DMS79 treated with DMSO at 0.1 percent for 48 hours (cell line): ENCODE measurements at regions not wholly inside any gene's neighbourhood (a gene's known extent, or its start where the extent isn't known, plus 50 kb on each side); places are given as distances from the start of the nearest gene placed in this dataset.
"Not testable (repeated sequence)": the region's sequence is repeated elsewhere in the genome, so short reads cannot be mapped to it uniquely, and the experiment has no call there.

Source experiments
- DNase-seq: peaks from one replicate; lab custom pipeline; 2025; lab: John Stamatoyannopoulos, UW

DNA sequence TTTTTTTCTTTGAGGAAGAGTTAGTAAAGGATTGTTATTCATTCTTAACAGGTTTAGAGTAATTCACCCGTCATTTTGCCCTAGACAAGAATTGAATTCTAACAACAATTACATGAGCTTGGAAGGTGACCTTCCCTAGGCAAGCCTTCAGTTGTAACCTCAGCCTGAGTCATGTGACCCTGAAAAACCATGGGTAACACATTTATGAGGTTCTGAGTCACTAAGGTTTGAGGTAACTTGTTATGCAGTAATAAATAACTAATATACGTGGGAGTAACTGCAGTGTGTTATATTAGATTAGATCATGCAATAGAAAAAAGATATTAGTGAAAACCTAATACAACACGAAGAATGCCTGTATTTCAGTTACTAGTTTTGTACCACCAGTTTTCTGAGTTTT, 237.6 kb upstream of the NDN start:
- no peak for DNase-seq

DNA sequence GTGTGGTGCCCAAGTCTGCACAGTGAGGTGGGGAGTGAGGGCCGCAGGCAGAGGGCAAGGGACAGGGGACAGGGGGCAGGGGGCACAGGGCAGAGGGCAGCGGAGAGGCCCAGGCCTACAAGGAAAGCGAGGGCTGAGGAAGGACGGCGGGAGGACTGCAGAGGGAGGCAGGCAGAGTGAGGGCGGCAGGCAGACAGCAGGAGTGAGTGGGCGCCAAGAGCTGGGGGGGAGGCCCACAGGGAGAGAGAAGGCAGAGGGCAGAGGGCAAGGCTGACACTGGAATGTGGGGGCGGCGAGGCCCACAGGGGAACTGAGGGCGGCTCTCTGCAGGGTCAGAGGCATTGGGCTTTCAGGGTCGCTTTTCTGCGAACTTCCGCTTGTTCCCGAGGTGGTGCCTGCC, 267.8 kb upstream of the NDN start:
- DNase-seq, result no peak

- DNase-seq, result no peak
Measured at GRCh38 chr15:23983500-23984259, 296.6 kb upstream of the NDN start.

- DNase-seq, result no peak
Measured at GRCh38 chr15:23994273-23994672, 307.2 kb upstream of the NDN start.

GRCh38 chr15:23998056-23998455, 311.0 kb upstream of the NDN start:
- no peak for DNase-seq

DNA sequence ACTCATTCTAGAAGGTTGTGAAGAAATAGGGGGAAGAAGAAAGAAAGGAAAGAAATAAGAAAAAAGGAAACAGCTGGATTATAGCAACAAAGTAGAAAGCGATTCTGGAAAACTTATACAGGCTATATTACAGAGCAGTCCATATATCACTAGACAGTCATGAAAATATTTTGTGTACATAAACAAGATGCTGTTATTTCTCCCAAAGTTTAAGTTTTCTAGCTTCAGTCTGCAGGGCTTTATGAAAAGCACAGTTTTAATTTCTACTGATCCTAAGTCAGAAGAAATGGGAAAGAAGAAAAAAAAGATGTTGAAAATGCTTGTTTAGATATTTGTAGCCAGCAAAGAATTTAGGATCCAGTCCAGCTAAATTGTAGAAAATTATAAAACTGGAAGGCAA, 321.4 kb upstream of the NDN start:
- no peak for DNase-seq

GRCh38 chr15:24017470-24017869, 330.4 kb upstream of the NDN start:
- no peak for DNase-seq

GRCh38 chr15:24039683-24040082, 352.6 kb upstream of the NDN start:
- DNase-seq, result no peak

GRCh38 chr15:24054547-24055245, 367.6 kb upstream of the NDN start:
- DNase-seq, result no peak

DNA sequence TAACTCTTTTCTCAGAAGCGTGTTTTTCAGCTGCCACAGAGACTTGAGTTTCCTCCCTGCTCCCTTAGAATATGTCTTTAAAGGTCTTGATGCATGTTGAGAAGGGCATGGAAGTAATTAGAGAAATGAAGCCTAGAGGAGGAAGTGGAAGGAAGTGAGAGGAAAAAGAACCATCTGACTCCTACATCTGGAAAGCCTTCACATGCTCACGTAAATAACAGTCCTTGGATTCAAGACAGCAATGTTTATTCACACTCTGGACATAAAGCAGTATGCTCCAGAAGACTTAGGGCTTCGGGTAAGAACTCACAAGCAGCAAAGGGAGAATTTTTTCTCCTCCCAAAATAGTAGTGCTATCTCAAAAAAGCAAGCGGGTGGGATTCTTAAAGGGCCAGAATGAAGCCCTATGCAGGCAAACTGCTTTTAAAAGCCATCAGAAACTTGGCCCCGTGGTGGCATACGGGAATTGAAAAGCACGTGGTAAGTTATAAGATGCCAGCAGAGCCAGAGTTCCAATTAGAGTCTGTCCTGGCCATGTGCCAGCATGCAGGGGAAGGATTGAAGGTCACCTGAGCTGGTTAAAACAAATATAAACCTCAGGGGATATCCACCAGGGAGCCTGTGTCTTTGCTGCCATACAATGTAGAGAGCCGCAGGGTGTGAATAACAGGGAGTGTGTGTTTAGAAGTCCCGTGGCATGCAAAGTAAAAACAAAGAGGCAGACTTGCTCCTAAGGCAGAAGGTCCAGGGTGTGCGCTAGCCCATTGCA, 380.8 kb upstream of the NDN start:
- no peak for DNase-seq

- DNase-seq, result no peak
Measured at GRCh38 chr15:24075420-24076089, 388.4 kb upstream of the NDN start.

GRCh38 chr15:24076090-24076784, 389.1 kb upstream of the NDN start:
- DNase-seq, result no peak

- no peak for DNase-seq
Measured at GRCh38 chr15:24078310-24079029, 391.4 kb upstream of the NDN start.

DNA sequence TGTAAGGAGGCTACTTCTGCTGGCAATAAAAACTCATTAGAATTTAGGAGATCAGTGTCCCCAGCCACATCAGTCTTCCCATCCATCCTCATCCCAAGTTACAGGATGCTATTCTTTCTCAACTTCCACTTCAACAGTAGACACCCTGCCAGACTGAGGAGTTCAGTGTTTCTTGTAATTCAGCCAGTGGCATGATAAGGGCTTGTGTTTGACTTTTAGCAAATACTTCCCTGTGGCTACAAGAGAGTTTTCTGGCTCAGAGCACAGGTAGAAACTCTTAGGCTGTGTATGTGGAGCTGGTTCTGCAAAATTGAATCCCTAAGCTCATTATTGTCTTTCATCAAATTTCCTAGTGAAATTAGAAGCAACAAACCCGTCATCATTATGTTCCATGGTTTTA, 401.8 kb upstream of the NDN start:
- DNase-seq, result not testable (repeated sequence)

- not testable (repeated sequence) for DNase-seq
Measured at GRCh38 chr15:24101503-24101902, 414.4 kb upstream of the NDN start.

GRCh38 chr15:24107524-24107923, 420.4 kb upstream of the NDN start:
- not testable (repeated sequence) for DNase-seq

GRCh38 chr15:24107948-24108347, 420.8 kb upstream of the NDN start:
- DNase-seq, result not testable (repeated sequence)

DNA sequence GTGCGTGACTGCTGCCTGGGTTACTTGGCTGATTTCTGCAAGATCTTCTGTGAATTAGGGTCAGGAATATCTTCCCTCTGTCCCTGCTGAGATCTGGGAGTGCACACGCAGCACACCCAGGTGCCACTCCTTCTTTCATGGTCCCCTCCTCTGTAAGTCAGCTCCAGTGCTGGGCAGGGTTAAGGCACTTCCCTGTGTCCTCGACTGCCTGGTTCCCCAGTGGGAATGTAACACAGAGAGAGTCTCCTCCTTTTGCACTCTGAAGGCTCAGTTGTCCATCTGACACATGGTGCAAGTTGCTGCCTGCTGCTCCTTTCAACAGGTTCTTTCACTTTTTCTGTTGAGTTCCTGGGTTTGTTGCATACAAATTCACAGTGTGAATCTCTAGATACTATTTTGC, 421.2 kb upstream of the NDN start:
- not testable (repeated sequence) for DNase-seq

DNA sequence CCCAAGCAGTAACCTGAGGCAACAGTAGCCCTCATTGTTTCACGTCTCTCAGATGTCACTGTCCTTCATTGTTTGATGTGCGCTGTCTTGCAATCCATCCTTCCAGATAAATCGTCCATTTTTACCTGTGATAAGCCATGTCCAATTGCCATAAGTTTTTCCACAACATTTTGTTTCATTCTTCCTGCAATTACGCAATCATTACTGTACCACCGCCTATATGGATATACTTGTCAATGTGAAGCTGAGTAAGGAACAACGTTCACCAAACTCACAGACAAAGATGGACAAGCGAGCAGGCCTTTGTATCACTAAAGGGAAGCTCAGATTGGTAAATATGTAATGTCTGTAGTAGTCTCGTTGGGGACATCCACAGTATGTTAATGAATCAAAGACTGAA, 452.5 kb upstream of the NDN start:
- DNase-seq, result not testable (repeated sequence)

GRCh38 chr15:24145070-24145469, 458.0 kb upstream of the NDN start:
- DNase-seq, result not testable (repeated sequence)

DNA sequence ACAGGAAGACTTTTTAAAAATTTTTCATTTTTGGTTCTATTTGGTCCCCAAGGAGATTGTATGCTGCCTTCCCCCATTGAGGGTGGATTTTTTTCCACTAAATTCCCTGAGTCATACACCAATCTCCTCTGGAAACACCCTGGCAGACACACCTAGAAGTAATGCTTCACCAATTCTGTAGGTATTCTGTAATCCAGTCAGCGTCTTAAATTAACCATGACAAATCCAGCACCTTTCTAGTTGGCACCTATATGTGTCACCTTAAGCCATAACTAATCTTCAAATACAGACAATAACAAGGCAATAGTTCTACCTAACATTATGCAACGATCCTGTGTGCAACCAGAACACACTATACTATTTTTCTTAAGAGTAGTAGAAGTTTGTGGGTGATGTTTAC, 459.1 kb upstream of the NDN start:
- DNase-seq, result no peak
